OCI-LY1 (cell line): ENCODE measurements at regions not wholly inside any gene's neighbourhood (a gene's known extent, or its start where the extent isn't known, plus 50 kb on each side); places are given as distances from the start of the nearest gene placed in this dataset.

ENCODE experiments used
- EZH2 ChIP-seq: fragments of 200-600 bp; sonication (generic), shearing (Covaris generic); IDR thresholded peaks from 2 replicates; pipeline ENCODE4 v1.8.0; 2017; ENCODE audit warnings: borderline replicate concordance, mixed run types, mild to moderate bottlenecking, antibody characterized with exemption, low read length, moderate library complexity, mixed read lengths
- TF ChIP-seq, protein P1 (sequence below): fragments of 200-600 bp; sonication (generic), shearing (Covaris generic); IDR thresholded peaks from 2 replicates; pipeline ENCODE4 v1.5.1; 2017; ENCODE audit warnings: mild to moderate bottlenecking, antibody characterized with exemption, low read length, moderate library complexity, mixed read lengths

DNA sequence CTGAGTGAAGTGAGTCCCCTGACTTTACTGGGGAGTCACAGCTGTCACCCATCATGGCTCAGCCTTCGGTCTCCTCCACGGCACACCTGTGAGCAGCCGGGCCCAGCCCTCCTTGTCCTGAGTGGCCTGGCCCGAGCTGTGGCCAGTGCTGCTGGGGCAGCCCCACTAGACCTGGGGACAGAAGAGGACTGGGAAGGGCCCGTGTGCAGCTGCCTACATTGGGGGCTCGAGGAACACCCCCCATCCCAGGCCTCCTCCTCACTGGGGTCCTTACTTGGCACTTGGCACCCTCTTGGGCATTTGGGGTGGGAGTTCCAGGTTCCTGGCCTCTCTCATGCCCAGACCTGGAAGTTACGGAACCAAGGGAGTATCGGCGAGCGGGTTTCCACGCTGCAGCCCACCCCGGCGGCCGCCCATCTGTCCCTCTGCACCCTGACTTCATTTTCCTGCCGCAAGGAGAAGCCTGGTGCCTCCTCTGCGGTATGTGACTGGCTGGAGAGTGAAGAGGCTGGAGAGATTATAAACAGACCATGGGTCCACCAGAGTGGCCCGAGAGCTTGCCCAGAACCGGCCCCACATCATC lies 179.7 kb downstream of the KIF26A start:
- TF ChIP-seq, protein P1, sequence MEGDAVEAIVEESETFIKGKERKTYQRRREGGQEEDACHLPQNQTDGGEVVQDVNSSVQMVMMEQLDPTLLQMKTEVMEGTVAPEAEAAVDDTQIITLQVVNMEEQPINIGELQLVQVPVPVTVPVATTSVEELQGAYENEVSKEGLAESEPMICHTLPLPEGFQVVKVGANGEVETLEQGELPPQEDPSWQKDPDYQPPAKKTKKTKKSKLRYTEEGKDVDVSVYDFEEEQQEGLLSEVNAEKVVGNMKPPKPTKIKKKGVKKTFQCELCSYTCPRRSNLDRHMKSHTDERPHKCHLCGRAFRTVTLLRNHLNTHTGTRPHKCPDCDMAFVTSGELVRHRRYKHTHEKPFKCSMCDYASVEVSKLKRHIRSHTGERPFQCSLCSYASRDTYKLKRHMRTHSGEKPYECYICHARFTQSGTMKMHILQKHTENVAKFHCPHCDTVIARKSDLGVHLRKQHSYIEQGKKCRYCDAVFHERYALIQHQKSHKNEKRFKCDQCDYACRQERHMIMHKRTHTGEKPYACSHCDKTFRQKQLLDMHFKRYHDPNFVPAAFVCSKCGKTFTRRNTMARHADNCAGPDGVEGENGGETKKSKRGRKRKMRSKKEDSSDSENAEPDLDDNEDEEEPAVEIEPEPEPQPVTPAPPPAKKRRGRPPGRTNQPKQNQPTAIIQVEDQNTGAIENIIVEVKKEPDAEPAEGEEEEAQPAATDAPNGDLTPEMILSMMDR = no peak
- TF ChIP-seq EZH2 = no peak
